Liver (tissue), 8 donors: ENCODE measurements at regions not wholly inside any gene's neighbourhood (a gene's known extent, or its start where the extent isn't known, plus 50 kb on each side); places are given as distances from the start of the nearest gene placed in this dataset.

ENCODE experiments used
- DNase-seq: peaks from one replicate; pipeline ENCODE4 v3.0.0-alpha.2; 2017; ENCODE audit warnings: low spot score
- H3K27ac ChIP-seq, 2 donors: one replicate each; pipeline ENCODE4 v1.7.0; 2013; ENCODE audit warnings: inconsistent platforms in 2 of 2, low read length in 2 of 2, control low read depth in 1 of 2, low read depth in 1 of 2, mild to moderate bottlenecking in 1 of 2
- H3K27me3 ChIP-seq, 4 donors: one replicate each; pipeline versions ENCODE4 v1.6.1 to v1.7.0; 2013; ENCODE audit warnings: low read length in 3 of 4, inconsistent platforms in 1 of 4, mild to moderate bottlenecking in 1 of 4, moderate library complexity in 1 of 4; ENCODE audit not compliant: control insufficient read depth in 4 of 4, insufficient read depth in 4 of 4
- H3K36me3 ChIP-seq, 4 donors: one replicate each; pipeline versions ENCODE4 v1.6.1 to v1.7.0; 2013; ENCODE audit warnings: low read length in 3 of 4, mild to moderate bottlenecking in 3 of 4, low read depth in 1 of 4, moderate library complexity in 1 of 4; ENCODE audit not compliant: control insufficient read depth in 4 of 4, insufficient read depth in 3 of 4
- H3K4me1 ChIP-seq, 4 donors: one replicate each; pipeline versions ENCODE4 v1.6.1 to v1.7.0; 2013; ENCODE audit warnings: low read length in 3 of 4, mild to moderate bottlenecking in 3 of 4, moderate library complexity in 1 of 4; ENCODE audit not compliant: control insufficient read depth in 4 of 4, insufficient read depth in 4 of 4
- H3K4me3 ChIP-seq, 3 donors: one replicate each; pipeline versions ENCODE4 v1.6.1 to v1.7.0; 2013; ENCODE audit warnings: low read length in 3 of 3, control low read depth in 1 of 3, low read depth in 1 of 3, mild to moderate bottlenecking in 1 of 3
- H3K9ac ChIP-seq, 2 donors: one replicate each; pipeline ENCODE4 v1.7.0; 2013; ENCODE audit warnings: low read length in 2 of 2, mild to moderate bottlenecking in 2 of 2, moderate library complexity in 2 of 2, control low read depth in 1 of 2, low read depth in 1 of 2
- H3K9me3 ChIP-seq, 4 donors: one replicate each; pipeline versions ENCODE4 v1.6.1 to v1.7.0; 2013; ENCODE audit warnings: low read length in 3 of 4; ENCODE audit not compliant: control insufficient read depth in 4 of 4
- EGR1 ChIP-seq, 2 donors: IDR thresholded peaks; 2 replicates each; pipeline ENCODE4 v1.6.1; 2016 to 2018; ENCODE audit warnings: antibody characterized with exemption in 2 of 2, low read depth in 2 of 2
- FOXA1 ChIP-seq: IDR thresholded peaks from 2 replicates; pipeline ENCODE4 v1.6.1; 2016; ENCODE audit warnings: antibody characterized with exemption
- FOXA2 ChIP-seq: IDR thresholded peaks from 2 replicates; pipeline ENCODE4 v1.6.1; 2016; ENCODE audit warnings: antibody characterized with exemption
- GABPA ChIP-seq, 2 donors: IDR thresholded peaks in 1 of 2; conservative IDR thresholded peaks in 1 of 2; 2 replicates each; pipeline ENCODE4 v1.6.1; 2016; ENCODE audit warnings: antibody characterized with exemption in 2 of 2, mild to moderate bottlenecking in 1 of 2, moderate library complexity in 1 of 2
- HNF4A ChIP-seq, 2 donors: conservative IDR thresholded peaks; 2 replicates each; pipeline ENCODE4 v1.6.1; 2016; ENCODE audit warnings: antibody characterized with exemption in 2 of 2, mild to moderate bottlenecking in 2 of 2
- HNF4G ChIP-seq: IDR thresholded peaks from 2 replicates; pipeline ENCODE4 v1.6.1; 2016; ENCODE audit warnings: antibody characterized with exemption
- JUND ChIP-seq, 2 donors: IDR thresholded peaks; 2 replicates each; pipeline ENCODE4 v1.6.1; 2016; ENCODE audit warnings: antibody characterized with exemption in 2 of 2
- NR2F2 ChIP-seq: IDR thresholded peaks from 2 replicates; pipeline ENCODE4 v1.6.1; 2016; ENCODE audit warnings: antibody characterized with exemption
- RAD21 ChIP-seq, 2 donors: IDR thresholded peaks; 2 replicates each; pipeline ENCODE4 v1.6.1; 2016; ENCODE audit warnings: antibody characterized with exemption in 2 of 2, mild to moderate bottlenecking in 2 of 2
- RXRA ChIP-seq, 2 donors: IDR thresholded peaks; 2 replicates each; pipeline ENCODE4 v1.6.1; 2017 to 2018; ENCODE audit warnings: antibody characterized with exemption in 2 of 2, mild to moderate bottlenecking in 1 of 2
- SP1 ChIP-seq: IDR thresholded peaks from 2 replicates; pipeline ENCODE4 v1.6.1; 2018; ENCODE audit warnings: antibody characterized with exemption, mild to moderate bottlenecking
- TAF1 ChIP-seq: conservative IDR thresholded peaks from 2 replicates; pipeline ENCODE4 v1.6.1; 2016; ENCODE audit warnings: antibody characterized with exemption, mild to moderate bottlenecking
- YY1 ChIP-seq: IDR thresholded peaks from 2 replicates; pipeline ENCODE4 v1.6.1; 2016; ENCODE audit warnings: antibody characterized with exemption, mild to moderate bottlenecking
- WGBS: extraction: QIAGEN DNeasy Blood & Tissue Kit; methylation state at CpG from one replicate; pipeline ENCODE4 v1.1.7; 2013; 5-methylcytosine and 5-hydroxymethylcytosine counted together
- TF ChIP-seq, protein P1 (sequence below): fragments of 150-350 bp; IDR thresholded peaks from 2 replicates; pipeline ENCODE4 v1.5.1; 2017; ENCODE audit warnings: improper control_type of control experiment, low read depth, low read length; ENCODE audit not compliant: missing input control
- TF ChIP-seq, protein P2 (sequence below): IDR thresholded peaks from 2 replicates; pipeline ENCODE4 v1.6.1; 2016; ENCODE audit warnings: antibody characterized with exemption
- TF ChIP-seq, protein P3 (sequence below): IDR thresholded peaks from 2 replicates; pipeline ENCODE4 v1.6.1; 2016; ENCODE audit warnings: antibody characterized with exemption
- TF ChIP-seq, protein P4 (sequence below): IDR thresholded peaks from 2 replicates; pipeline ENCODE4 v1.6.1; 2016; ENCODE audit warnings: antibody characterized with exemption, mild to moderate bottlenecking
- TF ChIP-seq, protein P5 (sequence below): IDR thresholded peaks from 2 replicates; pipeline ENCODE4 v1.6.1; 2016; ENCODE audit warnings: antibody characterized with exemption
- donor health status: healthy.
- donor health status: healthy.
- donor health status: healthy.
- donor health status: healthy.
- donor health status: healthy.

DNA sequence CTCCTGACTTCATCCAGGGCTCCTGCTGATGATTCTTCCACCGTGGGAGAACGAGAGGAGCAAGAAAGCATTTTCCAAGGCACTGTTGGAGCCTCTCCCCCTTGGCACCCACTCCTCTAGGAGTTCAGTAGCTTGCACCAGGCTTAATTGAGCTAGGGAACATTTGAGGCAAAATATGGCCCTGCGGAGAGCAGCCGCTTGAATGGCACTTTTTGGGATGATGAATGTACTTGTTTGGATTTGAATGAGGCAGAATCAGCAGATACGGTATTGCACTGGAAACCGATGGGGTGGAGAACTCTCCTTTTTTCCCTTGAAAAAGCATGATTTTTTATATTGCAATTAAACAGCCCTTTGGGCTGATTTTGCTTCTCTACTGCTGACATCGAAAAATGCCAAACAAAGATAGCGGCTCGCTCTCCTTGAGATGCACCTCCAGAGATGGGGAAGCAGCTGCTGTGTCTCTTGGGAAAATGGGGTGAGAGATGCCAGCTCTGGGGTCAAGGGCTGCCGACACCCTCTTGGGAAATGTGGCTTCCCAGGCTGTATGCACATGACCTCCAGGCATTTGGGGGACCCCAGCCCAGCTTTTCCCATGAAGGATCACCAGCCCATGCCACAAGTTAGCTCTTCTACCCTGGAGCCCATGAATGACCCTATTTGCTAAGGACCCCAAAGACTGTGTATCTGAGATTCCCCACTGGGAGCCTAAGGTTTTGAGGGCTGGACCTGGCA lies 55.4 kb upstream of the LRP8 start:
- 87% methylated on average over 10 of the region's 10 CpGs for WGBS
- H3K27me3 ChIP-seq: no peaks in the 10 kb centered on the region
- no peaks in the 10 kb centered on the region for H3K36me3 ChIP-seq
- no peak overlapping the region for H3K9ac ChIP-seq
- H3K9me3 ChIP-seq: peaks cover 0 to 9% (median 3%) of the 10 kb centered on the region in 4 donors
- TF ChIP-seq, protein P1, sequence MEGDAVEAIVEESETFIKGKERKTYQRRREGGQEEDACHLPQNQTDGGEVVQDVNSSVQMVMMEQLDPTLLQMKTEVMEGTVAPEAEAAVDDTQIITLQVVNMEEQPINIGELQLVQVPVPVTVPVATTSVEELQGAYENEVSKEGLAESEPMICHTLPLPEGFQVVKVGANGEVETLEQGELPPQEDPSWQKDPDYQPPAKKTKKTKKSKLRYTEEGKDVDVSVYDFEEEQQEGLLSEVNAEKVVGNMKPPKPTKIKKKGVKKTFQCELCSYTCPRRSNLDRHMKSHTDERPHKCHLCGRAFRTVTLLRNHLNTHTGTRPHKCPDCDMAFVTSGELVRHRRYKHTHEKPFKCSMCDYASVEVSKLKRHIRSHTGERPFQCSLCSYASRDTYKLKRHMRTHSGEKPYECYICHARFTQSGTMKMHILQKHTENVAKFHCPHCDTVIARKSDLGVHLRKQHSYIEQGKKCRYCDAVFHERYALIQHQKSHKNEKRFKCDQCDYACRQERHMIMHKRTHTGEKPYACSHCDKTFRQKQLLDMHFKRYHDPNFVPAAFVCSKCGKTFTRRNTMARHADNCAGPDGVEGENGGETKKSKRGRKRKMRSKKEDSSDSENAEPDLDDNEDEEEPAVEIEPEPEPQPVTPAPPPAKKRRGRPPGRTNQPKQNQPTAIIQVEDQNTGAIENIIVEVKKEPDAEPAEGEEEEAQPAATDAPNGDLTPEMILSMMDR: no peak
- TF ChIP-seq, protein P2, sequence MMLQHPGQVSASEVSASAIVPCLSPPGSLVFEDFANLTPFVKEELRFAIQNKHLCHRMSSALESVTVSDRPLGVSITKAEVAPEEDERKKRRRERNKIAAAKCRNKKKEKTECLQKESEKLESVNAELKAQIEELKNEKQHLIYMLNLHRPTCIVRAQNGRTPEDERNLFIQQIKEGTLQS: no peak
- TF ChIP-seq RAD21 (IDR thresholded peaks at IDR 0.05) (no peak), TAF1 (no peak), GABPA (IDR thresholded peaks at IDR 0.05 in 1 of 2, conservative IDR thresholded peaks at IDR 0.05 in 1 of 2) (no peak), JUND (IDR thresholded peaks at IDR 0.05) (no peak)
- TF ChIP-seq, protein P3, sequence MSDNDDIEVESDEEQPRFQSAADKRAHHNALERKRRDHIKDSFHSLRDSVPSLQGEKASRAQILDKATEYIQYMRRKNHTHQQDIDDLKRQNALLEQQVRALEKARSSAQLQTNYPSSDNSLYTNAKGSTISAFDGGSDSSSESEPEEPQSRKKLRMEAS: no peak
- no peak overlapping the region for H3K4me3 ChIP-seq
- DNase-seq: no peak
- no peak overlapping the region for H3K27ac ChIP-seq
- no peaks in the 10 kb centered on the region for H3K4me1 ChIP-seq

DNA sequence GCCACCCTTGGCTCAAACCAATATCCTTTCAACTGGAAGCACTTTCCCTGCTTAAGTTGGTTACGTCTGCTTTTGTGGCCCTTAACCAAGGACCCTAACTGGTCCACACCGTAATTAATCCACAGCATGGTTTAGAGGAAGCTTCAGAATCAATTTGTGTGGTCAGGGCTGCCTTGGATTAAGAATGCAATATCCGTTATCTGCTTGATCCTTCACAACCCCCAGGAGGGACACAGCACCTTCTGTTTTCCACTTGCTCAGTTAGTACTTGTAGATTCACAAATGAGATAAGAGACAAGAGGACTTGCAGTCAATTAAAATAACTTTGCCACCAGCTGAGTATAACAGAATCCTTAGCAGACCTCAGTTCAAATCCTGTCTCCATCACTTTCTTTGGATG lies 56.9 kb upstream of the LRP8 start:
- no peak overlapping the region for H3K4me3 ChIP-seq
- no peaks in the 10 kb centered on the region for H3K4me1 ChIP-seq
- no peak for DNase-seq
- no peak overlapping the region for H3K9ac ChIP-seq
- peaks cover 0 to 9% (median 3%) of the 10 kb centered on the region in 4 donors for H3K9me3 ChIP-seq
- no peaks in the 10 kb centered on the region for H3K36me3 ChIP-seq
- TF ChIP-seq FOXA1: no peak
- TF ChIP-seq NR2F2: no peak
- TF ChIP-seq, protein P3: no peak
- TF ChIP-seq SP1: no peak
- TF ChIP-seq TAF1: no peak
- TF ChIP-seq EGR1 (IDR thresholded peaks at IDR 0.05; ENCODE audit: low read depth in 2 of 2): no peak
- TF ChIP-seq YY1: no peak
- TF ChIP-seq HNF4A (conservative IDR thresholded peaks at IDR 0.05): no peak
- TF ChIP-seq, protein P1: no peak
- TF ChIP-seq, protein P4, sequence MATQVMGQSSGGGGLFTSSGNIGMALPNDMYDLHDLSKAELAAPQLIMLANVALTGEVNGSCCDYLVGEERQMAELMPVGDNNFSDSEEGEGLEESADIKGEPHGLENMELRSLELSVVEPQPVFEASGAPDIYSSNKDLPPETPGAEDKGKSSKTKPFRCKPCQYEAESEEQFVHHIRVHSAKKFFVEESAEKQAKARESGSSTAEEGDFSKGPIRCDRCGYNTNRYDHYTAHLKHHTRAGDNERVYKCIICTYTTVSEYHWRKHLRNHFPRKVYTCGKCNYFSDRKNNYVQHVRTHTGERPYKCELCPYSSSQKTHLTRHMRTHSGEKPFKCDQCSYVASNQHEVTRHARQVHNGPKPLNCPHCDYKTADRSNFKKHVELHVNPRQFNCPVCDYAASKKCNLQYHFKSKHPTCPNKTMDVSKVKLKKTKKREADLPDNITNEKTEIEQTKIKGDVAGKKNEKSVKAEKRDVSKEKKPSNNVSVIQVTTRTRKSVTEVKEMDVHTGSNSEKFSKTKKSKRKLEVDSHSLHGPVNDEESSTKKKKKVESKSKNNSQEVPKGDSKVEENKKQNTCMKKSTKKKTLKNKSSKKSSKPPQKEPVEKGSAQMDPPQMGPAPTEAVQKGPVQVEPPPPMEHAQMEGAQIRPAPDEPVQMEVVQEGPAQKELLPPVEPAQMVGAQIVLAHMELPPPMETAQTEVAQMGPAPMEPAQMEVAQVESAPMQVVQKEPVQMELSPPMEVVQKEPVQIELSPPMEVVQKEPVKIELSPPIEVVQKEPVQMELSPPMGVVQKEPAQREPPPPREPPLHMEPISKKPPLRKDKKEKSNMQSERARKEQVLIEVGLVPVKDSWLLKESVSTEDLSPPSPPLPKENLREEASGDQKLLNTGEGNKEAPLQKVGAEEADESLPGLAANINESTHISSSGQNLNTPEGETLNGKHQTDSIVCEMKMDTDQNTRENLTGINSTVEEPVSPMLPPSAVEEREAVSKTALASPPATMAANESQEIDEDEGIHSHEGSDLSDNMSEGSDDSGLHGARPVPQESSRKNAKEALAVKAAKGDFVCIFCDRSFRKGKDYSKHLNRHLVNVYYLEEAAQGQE: no peak
- no peak for TF ChIP-seq JUND (IDR thresholded peaks at IDR 0.05)
- TF ChIP-seq, protein P5, sequence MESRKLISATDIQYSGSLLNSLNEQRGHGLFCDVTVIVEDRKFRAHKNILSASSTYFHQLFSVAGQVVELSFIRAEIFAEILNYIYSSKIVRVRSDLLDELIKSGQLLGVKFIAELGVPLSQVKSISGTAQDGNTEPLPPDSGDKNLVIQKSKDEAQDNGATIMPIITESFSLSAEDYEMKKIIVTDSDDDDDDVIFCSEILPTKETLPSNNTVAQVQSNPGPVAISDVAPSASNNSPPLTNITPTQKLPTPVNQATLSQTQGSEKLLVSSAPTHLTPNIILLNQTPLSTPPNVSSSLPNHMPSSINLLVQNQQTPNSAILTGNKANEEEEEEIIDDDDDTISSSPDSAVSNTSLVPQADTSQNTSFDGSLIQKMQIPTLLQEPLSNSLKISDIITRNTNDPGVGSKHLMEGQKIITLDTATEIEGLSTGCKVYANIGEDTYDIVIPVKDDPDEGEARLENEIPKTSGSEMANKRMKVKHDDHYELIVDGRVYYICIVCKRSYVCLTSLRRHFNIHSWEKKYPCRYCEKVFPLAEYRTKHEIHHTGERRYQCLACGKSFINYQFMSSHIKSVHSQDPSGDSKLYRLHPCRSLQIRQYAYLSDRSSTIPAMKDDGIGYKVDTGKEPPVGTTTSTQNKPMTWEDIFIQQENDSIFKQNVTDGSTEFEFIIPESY: no peak
- TF ChIP-seq, protein P2: no peak
- no peak for TF ChIP-seq GABPA (IDR thresholded peaks at IDR 0.05 in 1 of 2, conservative IDR thresholded peaks at IDR 0.05 in 1 of 2)
- TF ChIP-seq RAD21 (IDR thresholded peaks at IDR 0.05): no peak
- TF ChIP-seq RXRA (IDR thresholded peaks at IDR 0.05): no peak
- no peak for TF ChIP-seq HNF4G
- no peak for TF ChIP-seq FOXA2
- 86% methylated on average over 3 of the region's 3 CpGs for WGBS
- no peaks in the 10 kb centered on the region for H3K27me3 ChIP-seq
- no peak overlapping the region for H3K27ac ChIP-seq
